HG03108 (cell line): ENCODE measurements at regions not wholly inside any gene's neighbourhood (a gene's known extent, or its start where the extent isn't known, plus 50 kb on each side); places are given as distances from the start of the nearest gene placed in this dataset.
"Not testable (repeated sequence)": the region's sequence is repeated elsewhere in the genome, so short reads cannot be mapped to it uniquely, and the experiment has no call there.

Experiments
- ATAC-seq: cut with Tn5 transposase; IDR thresholded peaks from one replicate; pipeline ENCODE4 v1.9.1; 2021; ENCODE audit warnings: moderate library complexity; ENCODE audit not compliant: unreplicated experiment

DNA sequence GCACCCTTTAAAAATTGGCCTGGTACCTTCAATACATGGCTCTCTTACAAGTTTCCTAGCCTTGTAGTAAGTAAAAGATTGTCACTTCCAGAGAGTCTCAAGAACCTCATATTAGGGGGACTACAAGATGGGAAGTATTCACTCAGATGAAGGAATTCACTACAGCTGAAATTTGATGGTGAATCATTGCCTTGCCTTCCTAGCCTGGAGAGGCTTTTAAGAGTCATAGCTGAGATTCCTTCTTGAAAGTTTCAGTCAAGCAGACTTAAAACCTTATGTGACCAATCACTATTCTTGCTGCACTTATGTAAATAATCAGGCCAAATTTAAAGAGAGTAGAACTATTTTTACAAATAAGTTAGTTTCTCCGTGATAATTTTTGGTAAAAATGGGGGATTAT lies 451.6 kb downstream of the TRHDE start:
- ATAC-seq, result no peak

DNA sequence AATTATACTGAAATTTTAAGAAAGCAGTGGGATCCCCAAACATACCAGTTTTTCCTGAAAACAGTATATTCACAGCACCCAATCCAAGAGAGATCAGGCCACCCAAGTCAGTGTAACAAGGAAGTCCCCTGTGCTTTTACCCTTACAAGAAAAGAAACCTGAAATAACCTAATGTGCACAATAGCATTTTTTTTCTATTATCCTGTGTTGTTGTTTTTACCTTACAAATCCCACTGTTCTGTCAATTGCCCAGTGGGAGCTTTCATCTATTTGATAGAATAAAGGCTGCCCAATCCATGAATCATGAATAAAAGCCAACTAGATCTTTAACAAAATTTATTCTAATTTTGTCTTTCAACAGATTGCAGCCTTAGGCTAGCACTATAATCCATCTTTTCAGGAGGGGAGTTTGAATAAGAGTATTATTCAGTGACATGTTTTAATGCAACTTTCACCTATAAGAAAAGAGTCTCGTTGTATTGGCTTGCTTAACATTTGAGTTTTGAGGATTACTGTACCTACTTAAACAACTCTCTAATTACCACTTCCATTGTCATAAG lies 457.4 kb downstream of the TRHDE start:
- ATAC-seq, result no peak

DNA sequence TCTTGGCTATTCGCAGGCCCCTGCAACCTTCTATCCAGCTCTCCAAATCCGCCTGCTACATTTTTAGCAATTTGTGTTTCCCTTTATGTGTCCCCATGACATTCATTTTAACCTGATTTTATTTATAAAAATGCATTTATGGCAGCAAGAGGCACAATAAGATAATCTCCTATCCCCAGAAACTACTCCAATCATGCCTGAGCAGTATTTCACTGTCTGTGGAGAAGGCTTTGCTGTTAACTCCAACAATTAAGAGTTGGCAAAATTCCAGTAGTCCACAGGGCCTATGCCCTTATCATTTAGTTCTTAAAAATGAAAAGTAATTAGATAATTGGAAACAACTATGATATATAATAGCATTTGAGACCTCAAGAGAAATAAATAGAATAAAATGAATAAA lies 462.4 kb downstream of the TRHDE start:
- no peak for ATAC-seq

DNA sequence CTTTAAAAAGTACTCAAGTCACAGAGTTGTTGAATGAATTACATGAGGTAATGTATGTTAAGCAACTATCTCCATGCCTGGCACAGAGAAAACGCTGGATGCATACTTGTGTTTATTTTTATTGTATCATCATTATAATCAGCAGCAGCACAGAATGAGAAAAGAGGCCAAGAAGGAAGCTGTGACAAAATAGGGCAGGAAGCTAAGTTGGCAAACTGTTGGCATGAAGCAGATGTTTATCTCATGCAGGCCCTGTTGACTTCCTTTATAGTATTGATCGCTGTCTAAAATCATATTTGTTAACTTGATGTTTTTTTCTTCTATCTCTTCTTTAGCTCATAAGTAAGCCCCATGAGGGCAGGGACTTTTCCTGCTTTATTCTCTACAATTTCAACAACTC lies 466.6 kb downstream of the TRHDE start:
- no peak for ATAC-seq

- no peak for ATAC-seq
These were observed 467.9 kb downstream of the TRHDE start for GRCh38 chr12:72740064-72740463.

DNA sequence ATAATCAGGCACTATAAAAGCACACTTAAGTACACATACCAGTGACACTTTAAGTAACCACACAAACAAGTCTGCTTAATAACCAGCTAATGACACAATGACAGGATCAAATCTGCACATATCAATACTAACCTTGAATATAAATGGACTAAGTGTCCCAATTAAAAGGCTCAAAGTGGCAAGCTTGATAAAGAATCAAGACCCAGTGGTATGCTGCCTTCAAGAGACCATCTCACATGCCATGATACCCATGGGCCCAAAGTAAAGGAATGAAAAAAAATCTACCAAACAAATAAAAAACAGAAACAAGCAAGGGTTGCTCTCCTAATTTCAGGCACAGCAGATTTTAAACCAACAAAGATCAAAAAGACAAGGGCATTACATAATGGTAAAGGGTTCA lies 470.4 kb downstream of the TRHDE start:
- ATAC-seq, result no peak

- ATAC-seq, result no peak
These were observed 473.9 kb downstream of the TRHDE start for GRCh38 chr12:72746048-72746447.

GRCh38 chr12:72747111-72747849 lies 475.1 kb downstream of the TRHDE start:
- no peak for ATAC-seq

DNA sequence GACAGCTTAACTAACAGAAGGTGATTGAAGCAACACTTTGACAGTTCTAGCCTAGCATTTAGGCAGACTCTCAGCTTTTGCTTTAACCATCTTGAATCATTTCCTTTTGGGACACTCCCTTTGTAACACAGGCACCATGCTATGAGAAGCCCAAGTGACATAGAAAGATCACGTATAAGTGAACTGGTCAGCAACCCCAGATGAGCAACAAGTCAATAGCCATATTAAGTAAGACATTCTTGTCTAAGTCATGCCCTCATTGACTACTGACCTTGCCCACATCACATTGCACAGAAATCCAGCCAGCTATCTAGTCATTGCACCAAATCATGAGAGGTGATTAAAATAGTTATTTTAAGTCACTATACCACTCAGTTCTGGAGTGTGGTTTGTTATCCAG lies 476.8 kb downstream of the TRHDE start:
- no peak for ATAC-seq

DNA sequence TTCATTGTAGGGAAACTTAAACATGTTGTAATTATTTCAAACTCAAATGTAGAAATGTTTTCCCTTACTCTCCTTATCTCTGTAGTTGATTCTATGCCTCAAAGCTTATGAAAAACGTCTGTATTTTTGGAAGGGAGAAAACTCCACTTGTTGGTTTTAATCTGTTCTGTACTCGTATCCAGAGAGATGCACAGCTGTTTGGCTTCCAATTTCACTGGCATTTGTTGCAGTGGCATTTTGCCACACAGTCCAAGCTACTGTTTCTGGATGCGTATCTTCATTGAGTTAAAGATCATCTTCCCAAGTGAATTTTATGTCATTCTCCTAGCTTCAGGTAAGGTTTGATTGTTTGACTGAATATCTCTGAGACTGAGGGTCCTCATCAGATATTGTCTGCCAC lies 481.4 kb downstream of the TRHDE start:
- no peak for ATAC-seq

DNA sequence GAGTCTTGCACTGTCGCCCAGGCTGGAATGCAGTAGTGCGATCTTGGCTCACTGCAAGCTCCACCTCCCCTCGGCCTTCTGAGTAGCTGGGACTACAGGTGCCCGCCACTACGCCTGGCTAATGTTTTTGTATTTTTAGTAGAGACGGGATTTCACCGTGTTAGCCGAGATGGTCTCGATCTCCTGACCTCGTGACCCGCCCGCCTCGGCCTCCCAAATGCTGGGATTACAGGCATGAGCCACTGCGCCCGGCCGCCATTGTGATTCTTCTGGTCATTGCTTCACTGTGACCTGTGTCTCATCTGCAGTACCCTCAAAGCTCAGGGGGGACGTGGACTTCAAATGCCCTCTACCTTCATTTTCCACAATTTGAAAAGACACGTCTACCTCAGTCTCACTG lies 481.9 kb downstream of the TRHDE start:
- ATAC-seq, result not testable (repeated sequence)

DNA sequence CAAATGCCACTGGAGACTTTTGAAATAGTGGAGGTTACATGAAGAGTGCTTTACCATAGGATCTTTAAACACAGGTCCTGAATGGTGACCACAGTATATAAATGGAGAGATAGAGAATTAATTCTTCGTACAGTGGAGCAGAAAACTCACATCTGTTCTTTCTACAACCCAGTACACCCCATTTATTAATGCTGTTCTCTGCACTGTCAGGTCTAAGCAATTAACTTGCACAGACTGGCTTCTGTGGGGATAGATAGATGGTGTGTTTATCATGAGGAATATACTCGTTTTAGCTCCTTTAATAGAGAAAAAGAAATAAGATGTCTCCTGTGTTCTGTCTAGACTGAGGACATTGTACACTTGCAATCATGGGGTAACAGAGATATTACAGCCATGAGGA lies 494.3 kb downstream of the TRHDE start:
- ATAC-seq, result no peak

GRCh38 chr12:72774023-72774422 lies 501.9 kb downstream of the TRHDE start:
- no peak for ATAC-seq

DNA sequence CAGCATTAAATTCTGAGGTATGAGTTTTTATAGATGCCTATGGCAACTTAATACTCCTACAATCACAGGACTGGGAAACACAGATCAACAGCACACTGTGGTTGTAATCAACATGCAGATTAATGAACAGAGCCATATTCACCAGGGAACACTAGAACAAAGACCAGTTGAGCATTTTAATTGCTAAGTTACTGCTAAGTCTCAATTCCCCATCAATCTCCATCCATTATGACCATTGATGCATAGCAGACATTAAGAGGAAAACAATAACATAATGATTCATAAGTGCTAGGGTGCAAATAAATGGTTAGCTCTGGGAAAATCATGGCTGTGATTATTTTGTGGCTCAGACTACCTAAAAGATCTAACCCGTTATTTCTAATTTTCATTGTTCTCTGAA lies 505.6 kb downstream of the TRHDE start:
- no peak for ATAC-seq

DNA sequence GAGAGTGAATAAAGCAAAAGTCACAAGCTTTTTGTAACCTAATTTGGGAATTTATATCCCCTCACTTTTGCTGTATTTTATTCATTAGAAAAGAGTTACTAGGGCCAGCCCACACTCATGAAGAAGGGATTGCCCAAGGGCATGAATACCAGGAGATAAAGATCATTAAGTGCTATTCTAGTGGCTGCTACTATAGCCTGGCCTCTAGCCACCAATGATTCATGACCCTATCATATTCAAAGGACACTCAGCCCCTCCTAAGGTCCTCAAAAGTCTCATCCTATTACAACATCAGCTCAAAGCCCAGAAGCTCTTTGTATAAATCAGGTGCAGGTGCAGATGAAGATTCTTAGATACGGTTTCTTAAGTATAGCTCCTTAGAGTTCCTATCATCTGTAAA lies 518.1 kb downstream of the TRHDE start:
- no peak for ATAC-seq

DNA sequence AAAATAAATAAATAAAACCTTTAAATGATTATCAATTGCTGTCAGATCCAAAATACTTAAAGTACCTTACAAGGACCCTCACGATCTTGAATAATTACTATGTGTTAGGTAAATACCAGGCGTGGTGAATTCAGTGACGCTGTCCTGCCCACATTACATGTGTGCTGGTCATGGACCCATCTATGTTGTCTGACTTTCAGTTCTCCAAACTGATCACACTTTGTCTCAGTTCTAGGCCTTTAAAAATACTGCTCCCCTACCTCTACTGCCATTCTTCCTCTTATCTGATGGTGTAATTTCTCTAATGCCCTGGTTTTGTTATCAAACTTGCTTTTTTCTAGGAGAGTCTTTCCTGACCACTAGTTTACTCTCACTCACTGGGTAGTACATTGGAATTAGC lies 520.7 kb downstream of the TRHDE start:
- ATAC-seq, result no peak

- ATAC-seq, result no peak
These were observed 521.6 kb downstream of the TRHDE start for GRCh38 chr12:72793796-72794195.

- ATAC-seq, result no peak
These were observed 543.3 kb downstream of the TRHDE start for GRCh38 chr12:72815421-72815820.

DNA sequence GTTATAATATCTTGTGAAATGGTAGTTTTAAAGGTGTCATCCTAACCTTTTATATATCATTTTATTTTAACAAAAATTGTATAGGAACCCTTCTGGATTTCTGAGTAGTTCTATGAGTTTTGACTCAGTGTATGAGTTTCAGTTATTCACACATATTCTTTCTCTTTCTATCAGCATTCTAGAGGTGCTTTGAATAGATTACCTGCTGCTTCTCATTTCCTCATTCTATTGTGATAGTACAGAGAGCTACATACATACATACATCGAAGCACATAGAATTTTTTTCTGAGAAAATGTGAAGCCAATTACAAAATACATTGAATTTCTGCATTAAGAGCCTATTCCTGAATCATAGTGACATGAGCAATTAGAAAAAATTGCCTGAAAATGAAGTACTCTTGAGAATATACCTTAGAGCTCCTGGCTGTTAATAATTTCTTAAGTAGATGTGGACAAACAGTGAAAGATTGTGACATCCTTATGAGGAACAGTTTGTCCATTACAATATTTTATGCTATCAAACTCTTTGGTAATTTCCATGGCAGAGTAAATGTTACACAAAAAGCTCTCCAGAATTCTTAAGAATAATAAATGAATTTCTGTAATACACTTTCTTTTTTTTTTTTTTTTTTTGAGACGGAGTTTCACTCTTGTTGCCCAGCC lies 556.6 kb downstream of the TRHDE start:
- ATAC-seq, result no peak

- no peak for ATAC-seq
These were observed 557.7 kb downstream of the TRHDE start for GRCh38 chr12:72829838-72830237.

- no peak for ATAC-seq
These were observed 559.9 kb downstream of the TRHDE start for GRCh38 chr12:72832024-72832423.

GRCh38 chr12:72836194-72836593 lies 564.0 kb downstream of the TRHDE start:
- no peak for ATAC-seq
